ENCODE measurements at regions not wholly inside any gene's neighbourhood (a gene's known extent, or its start where the extent isn't known, plus 50 kb on each side); places are given as distances from the start of the nearest gene placed in this dataset.

GRCh38 chr11:23730307-23730998 is 766.4 kb upstream of the LUZP2 start:
- Mint-ChIP-seq H3K36me3 (ENCODE audit: low read depth) (no peaks in the 10 kb centered on the region), H3K27ac (no peak overlapping the region), H3K9me3 (peaks cover 11% of the 10 kb centered on the region), H3K4me1 (ENCODE audit: low read depth) (no peaks in the 10 kb centered on the region), H3K4me3 (no peak overlapping the region), H3K27me3 (no peaks in the 10 kb centered on the region)
- ChIA-PET POLR2A (no interaction called here), CTCF (no interaction called here)
- no peak overlapping the region for H3K4me3 ChIP-seq (ENCODE audit: low read length)
- H3K27ac ChIP-seq (ENCODE audit: low read depth in 1 of 2, low read length in 2 of 2) = no peak overlapping the region
- peak in 1 of 14 experiments; percentile 6 for DNase-seq
- no peaks in the 10 kb centered on the region for H3K27me3 ChIP-seq (ENCODE audit: control insufficient read depth in 1 of 2, insufficient read depth in 2 of 2, low read length in 2 of 2)
- ATAC-seq (ENCODE audit: poor library complexity) = no peak
- intact Hi-C loops (cut with DNase I, micrococcal nuclease) = no loop called here
- peaks cover 0 to 21% of the 10 kb centered on the region in 2 experiments for H3K9me3 ChIP-seq (ENCODE audit: control insufficient read depth in 1 of 2, insufficient read depth in 1 of 2, low read length in 2 of 2)
- H3K36me3 ChIP-seq (ENCODE audit: insufficient read depth, low read length) = no peaks in the 10 kb centered on the region
- H3K4me1 ChIP-seq (ENCODE audit: insufficient read depth, low read length) = no peaks in the 10 kb centered on the region
- no peak for TF ChIP-seq CTCF (IDR thresholded peaks at IDR 0.05)

GRCh38 chr11:23732026-23732425 is 764.8 kb upstream of the LUZP2 start:
- no peaks in the 10 kb centered on the region for H3K27me3 Mint-ChIP-seq
- H3K4me1 ChIP-seq (ENCODE audit: insufficient read depth, low read length) = no peaks in the 10 kb centered on the region

GRCh38 chr11:23746896-23747295 is 750.0 kb upstream of the LUZP2 start:
- Histone ChIP-seq H3K27me3 (ENCODE audit: control insufficient read depth in 1 of 2, insufficient read depth in 2 of 2, low read length in 2 of 2) (no peaks in the 10 kb centered on the region), H3K4me1 (ENCODE audit: insufficient read depth, low read length) (no peaks in the 10 kb centered on the region), H3K4me3 (ENCODE audit: low read length) (no peak overlapping the region), H3K36me3 (ENCODE audit: insufficient read depth, low read length) (no peaks in the 10 kb centered on the region), H3K27ac (ENCODE audit: low read depth in 1 of 2, low read length in 2 of 2) (no peak overlapping the region), H3K9me3 (ENCODE audit: control insufficient read depth in 1 of 2, insufficient read depth in 1 of 2, low read length in 2 of 2) (peaks cover 0 to 5% of the 10 kb centered on the region in 2 experiments)
- ChIA-PET CTCF (no interaction called here), POLR2A (no interaction called here)
- intact Hi-C loops (cut with DNase I, micrococcal nuclease) = no loop called here
- peaks cover 11% of the 10 kb centered on the region for H3K9me3 Mint-ChIP-seq
- no peak for ATAC-seq (ENCODE audit: poor library complexity)
- no peak overlapping the region for H3K27ac Mint-ChIP-seq
- H3K27me3 Mint-ChIP-seq = no peaks in the 10 kb centered on the region
- no peak for TF ChIP-seq CTCF (IDR thresholded peaks at IDR 0.05)
- H3K4me1 Mint-ChIP-seq (ENCODE audit: low read depth) = no peaks in the 10 kb centered on the region
- H3K36me3 Mint-ChIP-seq (ENCODE audit: low read depth) = no peaks in the 10 kb centered on the region
- H3K4me3 Mint-ChIP-seq = no peak overlapping the region
- no peak for DNase-seq

More at GRCh38 chr11:23732026-23732425, 764.8 kb upstream of the LUZP2 start:
- Histone ChIP-seq H3K4me3 (ENCODE audit: low read length) (no peak overlapping the region), H3K9me3 (ENCODE audit: control insufficient read depth in 1 of 2, insufficient read depth in 1 of 2, low read length in 2 of 2) (peaks cover 0 to 21% of the 10 kb centered on the region in 2 experiments), H3K27me3 (ENCODE audit: control insufficient read depth in 1 of 2, insufficient read depth in 2 of 2, low read length in 2 of 2) (no peaks in the 10 kb centered on the region), H3K27ac (ENCODE audit: low read depth in 1 of 2, low read length in 2 of 2) (no peak overlapping the region), H3K36me3 (ENCODE audit: insufficient read depth, low read length) (no peaks in the 10 kb centered on the region)
- no peak for ATAC-seq (ENCODE audit: poor library complexity)
- Mint-ChIP-seq H3K9me3 (peaks cover 9% of the 10 kb centered on the region), H3K36me3 (ENCODE audit: low read depth) (no peaks in the 10 kb centered on the region), H3K27ac (no peak overlapping the region), H3K4me1 (ENCODE audit: low read depth) (no peaks in the 10 kb centered on the region), H3K4me3 (no peak overlapping the region)
- CTCF ChIA-PET = no interaction called here
- POLR2A ChIA-PET = no interaction called here
- intact Hi-C loops (cut with DNase I, micrococcal nuclease) = no loop called here
- DNase-seq = no peak
- no peak for TF ChIP-seq CTCF (IDR thresholded peaks at IDR 0.05)
